SK-N-MC (cell line): ENCODE measurements at regions not wholly inside any gene's neighbourhood (a gene's known extent, or its start where the extent isn't known, plus 50 kb on each side); places are given as distances from the start of the nearest gene placed in this dataset.

Source experiments
- DNase-seq: peaks from one replicate; pipeline ENCODE4 v3.0.0-alpha.2; 2011; ENCODE audit warnings: low read depth, low spot score
- H3K27ac ChIP-seq: fragments of 200-600 bp; sonication (generic); 2 replicates; pipeline ENCODE4 v1.5.1; 2016; ENCODE audit warnings: mixed run types
- H3K36me3 ChIP-seq: fragments of 200-600 bp; sonication (generic); 2 replicates; pipeline ENCODE4 v1.6.1; 2017; ENCODE audit warnings: antibody characterized with exemption, low read length, mixed read lengths; ENCODE audit not compliant: insufficient read depth
- H3K4me3 ChIP-seq: fragments of 200-600 bp; sonication (generic); 2 replicates; pipeline ENCODE4 v1.5.1; 2016
- H3K9ac ChIP-seq: fragments of 200-600 bp; sonication (generic); 2 replicates; pipeline ENCODE4 v1.8.0; 2017; ENCODE audit warnings: mixed run types, mixed read lengths; ENCODE audit not compliant: insufficient read length
- H3K9me3 ChIP-seq: fragments of 200-600 bp; sonication (generic); 2 replicates; pipeline ENCODE4 v1.6.1; 2017; ENCODE audit warnings: low read depth, mild to moderate bottlenecking, antibody characterized with exemption, low read length, moderate library complexity, mixed read lengths
- EZH2 ChIP-seq: fragments of 200-600 bp; sonication (generic); IDR thresholded peaks from one replicate; pipeline ENCODE4 v1.6.1; 2017; ENCODE audit warnings: antibody characterized with exemption
- FOXP2 ChIP-seq: optimal IDR thresholded peaks from 2 replicates; pipeline ENCODE3; 2011; ENCODE audit warnings: mild to moderate bottlenecking, moderate library complexity; ENCODE audit not compliant: insufficient read depth; ENCODE audit errors: extremely low read length, control extremely low read depth
- POLR2AphosphoS5 ChIP-seq: IDR thresholded peaks from 2 replicates; pipeline ENCODE4 v1.6.1; 2012; ENCODE audit warnings: mild to moderate bottlenecking, low read depth, low read length, borderline replicate concordance

GRCh38 chr5:4395752-4396151 is 744.4 kb upstream of the ADAMTS16 start:
- no peak overlapping the region for H3K9ac ChIP-seq
- H3K27ac ChIP-seq: no peak overlapping the region
- DNase-seq: no peak
- no peak overlapping the region for H3K4me3 ChIP-seq
- TF ChIP-seq FOXP2: no peak
- no peak for TF ChIP-seq POLR2AphosphoS5
- no peak for TF ChIP-seq EZH2
- no peaks in the 10 kb centered on the region for H3K36me3 ChIP-seq
- no peaks in the 10 kb centered on the region for H3K9me3 ChIP-seq

DNA sequence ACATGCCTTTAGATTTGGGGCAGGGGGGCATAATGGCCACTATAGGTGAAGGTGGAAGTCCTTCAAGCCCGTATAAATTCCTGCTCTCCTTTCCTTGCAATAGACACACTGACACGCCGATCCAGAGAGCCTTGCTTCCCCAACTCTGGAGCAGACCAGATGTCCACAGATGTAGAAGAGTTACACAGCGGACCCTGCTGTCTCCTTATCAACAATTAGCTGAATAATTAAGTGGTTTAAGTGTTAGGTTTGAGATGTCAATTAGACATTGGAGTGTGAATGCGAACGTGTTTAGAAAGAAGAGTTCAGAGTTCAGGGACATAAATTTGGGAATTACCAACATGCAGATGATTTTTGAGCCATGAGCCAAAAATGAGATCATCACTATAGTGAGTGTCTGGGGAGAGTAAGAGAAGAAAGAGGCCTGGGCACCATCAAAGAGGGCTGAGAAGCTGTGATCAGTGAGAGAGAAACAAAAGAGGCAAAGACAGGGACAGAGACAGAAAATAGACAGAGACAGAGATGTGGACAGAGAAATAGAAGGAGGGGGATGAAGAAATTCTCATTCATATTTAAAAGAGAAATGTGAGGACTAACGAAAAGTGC is 734.4 kb upstream of the ADAMTS16 start:
- TF ChIP-seq POLR2AphosphoS5 (no peak), EZH2 (no peak)

DNA sequence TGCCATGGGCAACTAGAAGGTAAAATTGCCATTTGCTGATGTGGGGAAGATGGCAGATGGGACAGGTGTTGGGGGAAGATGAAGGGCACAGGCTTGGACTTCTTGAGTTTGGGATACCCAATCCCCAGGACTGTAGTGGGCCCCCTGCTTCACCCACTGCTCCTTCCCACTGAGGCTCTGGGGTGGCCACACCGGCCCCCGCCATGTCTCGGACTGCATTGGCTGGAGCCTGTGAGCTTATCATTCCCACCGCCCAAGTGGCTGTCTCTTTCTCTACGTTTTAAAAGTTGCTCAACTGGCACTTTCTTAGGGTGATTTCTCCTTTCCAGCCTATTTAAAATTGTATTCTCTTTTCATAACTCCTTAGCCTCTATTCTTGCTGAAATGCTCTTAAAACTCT is 730.0 kb upstream of the ADAMTS16 start:
- TF ChIP-seq POLR2AphosphoS5: no peak
- no peak overlapping the region for H3K27ac ChIP-seq

More for the DNA sequence above, 734.4 kb upstream of the ADAMTS16 start:
- DNase-seq: no peak
- Histone ChIP-seq H3K9ac (no peak overlapping the region), H3K4me3 (no peak overlapping the region), H3K27ac (no peak overlapping the region), H3K9me3 (no peaks in the 10 kb centered on the region), H3K36me3 (no peaks in the 10 kb centered on the region)

GRCh38 chr5:4411664-4412063 is 728.5 kb upstream of the ADAMTS16 start:
- Histone ChIP-seq H3K36me3 (no peaks in the 10 kb centered on the region), H3K9me3 (no peaks in the 10 kb centered on the region), H3K27ac (no peak overlapping the region), H3K9ac (no peak overlapping the region), H3K4me3 (no peak overlapping the region)
- DNase-seq: no peak
- TF ChIP-seq FOXP2 (no peak), EZH2 (no peak), POLR2AphosphoS5 (no peak)

More for the DNA sequence above, 730.0 kb upstream of the ADAMTS16 start:
- H3K9me3 ChIP-seq: no peaks in the 10 kb centered on the region
- no peaks in the 10 kb centered on the region for H3K36me3 ChIP-seq
- DNase-seq: no peak
- no peak overlapping the region for H3K4me3 ChIP-seq
- no peak overlapping the region for H3K9ac ChIP-seq

- Histone ChIP-seq H3K9me3 (no peaks in the 10 kb centered on the region), H3K4me3 (no peak overlapping the region), H3K9ac (no peak overlapping the region), H3K36me3 (no peaks in the 10 kb centered on the region), H3K27ac (no peak overlapping the region)
- DNase-seq: no peak
- TF ChIP-seq FOXP2 (no peak), POLR2AphosphoS5 (no peak), EZH2 (no peak)
Measured at GRCh38 chr5:4413996-4414395, 726.1 kb upstream of the ADAMTS16 start.

GRCh38 chr5:4418084-4418483 is 722.0 kb upstream of the ADAMTS16 start:
- TF ChIP-seq FOXP2: no peak
- no peak for TF ChIP-seq POLR2AphosphoS5
- no peak for TF ChIP-seq EZH2
- Histone ChIP-seq H3K9ac (no peak overlapping the region), H3K9me3 (no peaks in the 10 kb centered on the region), H3K36me3 (no peaks in the 10 kb centered on the region), H3K27ac (no peak overlapping the region), H3K4me3 (no peak overlapping the region)
- DNase-seq: no peak

GRCh38 chr5:4419281-4419680 is 720.8 kb upstream of the ADAMTS16 start:
- DNase-seq: no peak
- H3K4me3 ChIP-seq: no peak overlapping the region
- H3K9me3 ChIP-seq: no peaks in the 10 kb centered on the region
- no peak for TF ChIP-seq FOXP2
- TF ChIP-seq POLR2AphosphoS5: no peak
- no peak for TF ChIP-seq EZH2
- no peaks in the 10 kb centered on the region for H3K36me3 ChIP-seq
- no peak overlapping the region for H3K27ac ChIP-seq
- no peak overlapping the region for H3K9ac ChIP-seq

GRCh38 chr5:4420177-4420576 is 720.0 kb upstream of the ADAMTS16 start:
- Histone ChIP-seq H3K9ac (no peak overlapping the region), H3K36me3 (no peaks in the 10 kb centered on the region), H3K9me3 (no peaks in the 10 kb centered on the region), H3K4me3 (no peak overlapping the region), H3K27ac (no peak overlapping the region)
- TF ChIP-seq FOXP2 (no peak), POLR2AphosphoS5 (no peak), EZH2 (no peak)
- no peak for DNase-seq

- Histone ChIP-seq H3K27ac (no peak overlapping the region), H3K9me3 (no peaks in the 10 kb centered on the region), H3K9ac (no peak overlapping the region), H3K36me3 (no peaks in the 10 kb centered on the region), H3K4me3 (no peak overlapping the region)
- TF ChIP-seq EZH2 (no peak), FOXP2 (no peak), POLR2AphosphoS5 (no peak)
- DNase-seq: no peak
Measured at GRCh38 chr5:4420681-4421080, 719.4 kb upstream of the ADAMTS16 start.

DNA sequence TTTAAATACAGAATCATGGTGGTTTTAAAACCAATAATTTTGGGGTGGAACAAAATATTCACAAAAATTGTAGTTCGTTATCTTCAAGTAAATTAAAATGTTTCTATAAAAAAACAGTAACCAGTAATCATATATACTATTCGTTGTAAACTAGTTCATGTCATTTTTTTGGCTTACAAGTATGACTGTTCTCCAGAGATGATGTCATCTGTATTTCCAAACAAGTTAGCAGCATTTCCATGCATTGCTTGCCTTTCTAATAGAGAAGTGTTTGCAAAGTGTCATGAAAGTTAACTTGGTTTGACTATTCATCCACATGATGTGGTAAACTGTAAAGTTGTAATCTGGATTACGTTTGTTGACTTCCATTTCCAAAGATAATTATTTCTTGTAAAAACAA is 717.9 kb upstream of the ADAMTS16 start:
- no peak overlapping the region for H3K27ac ChIP-seq
- TF ChIP-seq POLR2AphosphoS5 (no peak), FOXP2 (no peak), EZH2 (no peak)
- H3K9me3 ChIP-seq: no peaks in the 10 kb centered on the region
- no peak for DNase-seq
- no peak overlapping the region for H3K4me3 ChIP-seq
- no peak overlapping the region for H3K9ac ChIP-seq
- no peaks in the 10 kb centered on the region for H3K36me3 ChIP-seq
